ENCODE measurements at regions not wholly inside any gene's neighbourhood (a gene's known extent, or its start where the extent isn't known, plus 50 kb on each side); places are given as distances from the start of the nearest gene placed in this dataset.

GRCh38 chr4:180641495-180641894 is 1601.7 kb upstream of the TENM3 start:
- Histone ChIP-seq H3K27ac (ENCODE audit: poor library complexity, severe bottlenecking) (no peak overlapping the region), H3K9me3 (ENCODE audit: severe bottlenecking) (no peaks in the 10 kb centered on the region), H3K4me1 (ENCODE audit: insufficient read depth, poor library complexity, severe bottlenecking) (no peaks in the 10 kb centered on the region), H3K36me3 (ENCODE audit: low read depth) (no peaks in the 10 kb centered on the region), H3K4me3 (ENCODE audit: severe bottlenecking) (no peak overlapping the region), H3K27me3 (ENCODE audit: insufficient read depth, poor library complexity, severe bottlenecking) (no peaks in the 10 kb centered on the region)
- DNase-seq (ENCODE audit: low spot score) (no peak), ATAC-seq (ENCODE audit: low read depth) (no peak)
- TF ChIP-seq CTCF (IDR thresholded peaks at IDR 0.05; ENCODE audit: poor library complexity, severe bottlenecking): peak; percentile 23

GRCh38 chr4:180642732-180643131 is 1600.5 kb upstream of the TENM3 start:
- no peaks in the 10 kb centered on the region for H3K27me3 ChIP-seq (ENCODE audit: insufficient read depth, poor library complexity, severe bottlenecking)
- ATAC-seq (ENCODE audit: low read depth): no peak

GRCh38 chr4:180650273-180650672 is 1592.9 kb upstream of the TENM3 start:
- Histone ChIP-seq H3K27ac (ENCODE audit: poor library complexity, severe bottlenecking) (no peak overlapping the region), H3K27me3 (ENCODE audit: insufficient read depth, poor library complexity, severe bottlenecking) (no peaks in the 10 kb centered on the region), H3K4me3 (ENCODE audit: severe bottlenecking) (no peak overlapping the region), H3K36me3 (ENCODE audit: low read depth) (no peaks in the 10 kb centered on the region), H3K9me3 (ENCODE audit: severe bottlenecking) (no peaks in the 10 kb centered on the region), H3K4me1 (ENCODE audit: insufficient read depth, poor library complexity, severe bottlenecking) (no peaks in the 10 kb centered on the region)
- DNase-seq (ENCODE audit: low spot score) (no peak), ATAC-seq (ENCODE audit: low read depth) (no peak)
- no peak for TF ChIP-seq CTCF (IDR thresholded peaks at IDR 0.05; ENCODE audit: poor library complexity, severe bottlenecking)

More at GRCh38 chr4:180642732-180643131, 1600.5 kb upstream of the TENM3 start:
- no peak for DNase-seq (ENCODE audit: low spot score)
- Histone ChIP-seq H3K9me3 (ENCODE audit: severe bottlenecking) (no peaks in the 10 kb centered on the region), H3K27ac (ENCODE audit: poor library complexity, severe bottlenecking) (no peak overlapping the region), H3K4me1 (ENCODE audit: insufficient read depth, poor library complexity, severe bottlenecking) (no peaks in the 10 kb centered on the region), H3K36me3 (ENCODE audit: low read depth) (no peaks in the 10 kb centered on the region), H3K4me3 (ENCODE audit: severe bottlenecking) (no peak overlapping the region)
- no peak for TF ChIP-seq CTCF (IDR thresholded peaks at IDR 0.05; ENCODE audit: poor library complexity, severe bottlenecking)

- ATAC-seq (ENCODE audit: low read depth): no peak
- H3K27me3 ChIP-seq (ENCODE audit: insufficient read depth, poor library complexity, severe bottlenecking): no peaks in the 10 kb centered on the region
- no peak for TF ChIP-seq CTCF (IDR thresholded peaks at IDR 0.05; ENCODE audit: poor library complexity, severe bottlenecking)
Observed at GRCh38 chr4:180652533-180652932, 1590.7 kb upstream of the TENM3 start.

GRCh38 chr4:180655886-180656285 is 1587.3 kb upstream of the TENM3 start:
- TF ChIP-seq CTCF (IDR thresholded peaks at IDR 0.05; ENCODE audit: poor library complexity, severe bottlenecking): no peak
- H3K27ac ChIP-seq (ENCODE audit: poor library complexity, severe bottlenecking): no peak overlapping the region

More at GRCh38 chr4:180652533-180652932, 1590.7 kb upstream of the TENM3 start:
- no peak overlapping the region for H3K4me3 ChIP-seq (ENCODE audit: severe bottlenecking)
- H3K9me3 ChIP-seq (ENCODE audit: severe bottlenecking): no peaks in the 10 kb centered on the region
- no peak overlapping the region for H3K27ac ChIP-seq (ENCODE audit: poor library complexity, severe bottlenecking)
- H3K36me3 ChIP-seq (ENCODE audit: low read depth): no peaks in the 10 kb centered on the region
- DNase-seq (ENCODE audit: low spot score): no peak
- H3K4me1 ChIP-seq (ENCODE audit: insufficient read depth, poor library complexity, severe bottlenecking): no peaks in the 10 kb centered on the region

More at GRCh38 chr4:180655886-180656285, 1587.3 kb upstream of the TENM3 start:
- Histone ChIP-seq H3K27me3 (ENCODE audit: insufficient read depth, poor library complexity, severe bottlenecking) (no peaks in the 10 kb centered on the region), H3K4me3 (ENCODE audit: severe bottlenecking) (no peak overlapping the region), H3K4me1 (ENCODE audit: insufficient read depth, poor library complexity, severe bottlenecking) (no peaks in the 10 kb centered on the region), H3K9me3 (ENCODE audit: severe bottlenecking) (no peaks in the 10 kb centered on the region), H3K36me3 (ENCODE audit: low read depth) (no peaks in the 10 kb centered on the region)
- no peak; the same call in 2 of the 3 replicates for ATAC-seq (ENCODE audit: low read depth)
- DNase-seq (ENCODE audit: low spot score): no peak

Measured in RWPE2 (cell line).